Fibroblast of gingiva (primary cell): ENCODE measurements at regions not wholly inside any gene's neighbourhood (a gene's known extent, or its start where the extent isn't known, plus 50 kb on each side); places are given as distances from the start of the nearest gene placed in this dataset.
"Not testable (repeated sequence)": the region's sequence is repeated elsewhere in the genome, so short reads cannot be mapped to it uniquely, and the experiment has no call there.

Experiments used
- DNase-seq: peaks from one replicate; pipeline ENCODE4 v3.0.0-alpha.2; 2011; ENCODE audit warnings: low read depth

- no peak for DNase-seq
Measured at GRCh38 chr5:17690473-17690872, 56.2 kb downstream of the TAF11L14 start.

- DNase-seq = no peak
Measured at GRCh38 chr5:17691762-17692161, 57.5 kb downstream of the TAF11L14 start.

DNA sequence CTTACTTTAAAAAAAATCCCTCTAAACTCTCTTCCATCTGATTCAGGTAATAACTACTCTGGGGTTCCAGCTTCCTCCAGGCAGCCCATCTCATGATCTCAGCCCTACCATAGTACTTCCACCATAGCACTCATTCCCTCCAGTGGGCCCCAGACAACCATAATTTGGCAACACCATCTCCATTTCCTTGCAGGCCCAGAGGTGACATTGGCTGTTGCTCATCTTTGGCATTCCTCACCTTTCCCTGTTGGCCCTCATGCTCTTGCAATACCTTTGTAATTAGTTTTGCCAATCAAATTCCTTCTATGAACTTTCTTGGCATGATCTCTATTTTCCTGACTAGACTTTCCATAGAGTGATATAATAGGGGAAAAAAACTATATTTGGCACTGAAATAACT, 60.1 kb downstream of the TAF11L14 start:
- no peak for DNase-seq

DNA sequence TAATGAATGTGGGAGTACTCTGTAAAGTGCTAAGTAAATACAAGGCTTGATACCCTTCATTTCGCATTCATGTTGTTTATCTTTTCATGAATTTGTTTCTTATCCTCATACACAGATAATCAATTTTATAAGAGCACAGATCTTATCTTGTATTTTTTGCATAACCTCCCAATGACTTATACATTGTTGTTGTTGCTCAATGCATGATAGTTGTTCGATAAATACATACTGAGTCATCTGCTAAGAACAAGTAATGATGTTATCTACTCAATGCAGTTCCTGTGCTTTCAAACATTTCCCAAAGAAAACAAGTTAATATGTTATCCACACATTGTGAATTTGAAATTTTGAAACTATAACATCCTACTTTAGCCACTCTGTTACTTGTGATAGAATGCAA, 60.7 kb downstream of the TAF11L14 start:
- no peak for DNase-seq

DNA sequence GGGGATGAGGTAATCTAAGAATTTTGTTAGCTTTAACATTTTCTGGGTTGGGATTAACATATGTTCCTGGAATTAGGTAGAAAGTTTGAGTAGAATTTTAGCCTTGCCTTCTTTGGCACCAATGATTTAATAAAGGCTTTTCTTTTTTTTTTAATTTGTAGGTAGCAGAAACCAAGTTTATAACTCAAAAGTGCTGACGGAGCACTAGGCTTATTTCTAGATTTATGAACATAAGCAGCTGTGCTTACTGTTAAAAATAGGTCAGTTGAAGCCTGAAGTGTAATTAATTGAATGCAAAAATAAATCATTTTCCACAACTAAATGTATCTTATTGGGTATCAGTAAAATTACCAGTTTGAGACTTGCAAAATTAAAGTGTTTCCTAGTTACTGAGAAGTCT, 62.4 kb downstream of the TAF11L14 start:
- DNase-seq = no peak

- DNase-seq = no peak
Measured at GRCh38 chr5:17697671-17698070, 63.4 kb downstream of the TAF11L14 start.

GRCh38 chr5:17709011-17709710, 74.9 kb downstream of the TAF11L14 start:
- DNase-seq = no peak

GRCh38 chr5:17713301-17713700, 79.0 kb downstream of the TAF11L14 start:
- DNase-seq = no peak

- DNase-seq = no peak
Measured at GRCh38 chr5:17714186-17714585, 79.9 kb downstream of the TAF11L14 start.

DNA sequence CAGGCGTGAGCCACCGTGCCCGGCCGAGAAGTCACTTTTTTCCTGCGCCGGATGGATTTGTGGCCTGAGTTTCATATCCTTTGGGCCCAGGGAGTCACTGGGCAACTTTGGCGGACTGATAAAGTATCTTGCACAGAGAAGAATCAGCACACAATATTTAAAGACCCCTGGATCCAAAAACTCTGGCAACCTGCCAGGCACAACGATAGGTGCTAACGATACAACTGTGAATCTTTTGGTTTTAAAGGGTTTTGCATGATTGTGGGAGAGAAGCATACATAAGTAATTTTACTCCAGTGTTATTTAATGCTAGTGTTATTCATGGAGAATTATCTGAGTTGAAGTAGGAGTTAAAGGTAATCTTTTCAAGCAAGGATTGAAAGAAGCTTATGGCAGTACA, 85.3 kb downstream of the TAF11L14 start:
- no peak for DNase-seq

- no peak for DNase-seq
Measured at GRCh38 chr5:17720071-17720470, 85.8 kb downstream of the TAF11L14 start.

DNA sequence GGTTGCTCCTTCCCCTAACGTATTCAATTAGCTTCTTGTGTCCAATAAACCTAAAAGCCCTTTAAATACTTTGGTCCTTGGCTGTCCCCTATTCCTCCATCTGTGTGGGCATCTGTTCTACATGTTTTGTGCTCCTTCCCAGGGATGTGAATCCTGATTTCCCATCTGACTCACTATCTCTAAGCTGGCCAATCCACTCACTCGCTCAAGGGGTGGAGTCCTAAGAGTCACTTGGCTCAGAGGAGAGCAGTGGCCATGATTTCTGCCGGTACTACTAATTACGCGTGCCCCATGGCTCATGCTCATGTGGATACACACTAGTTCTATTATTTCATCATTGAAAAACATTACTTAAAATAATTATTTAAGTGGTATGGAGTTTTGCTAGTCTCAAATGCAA, 89.6 kb downstream of the TAF11L14 start:
- DNase-seq = no peak

DNA sequence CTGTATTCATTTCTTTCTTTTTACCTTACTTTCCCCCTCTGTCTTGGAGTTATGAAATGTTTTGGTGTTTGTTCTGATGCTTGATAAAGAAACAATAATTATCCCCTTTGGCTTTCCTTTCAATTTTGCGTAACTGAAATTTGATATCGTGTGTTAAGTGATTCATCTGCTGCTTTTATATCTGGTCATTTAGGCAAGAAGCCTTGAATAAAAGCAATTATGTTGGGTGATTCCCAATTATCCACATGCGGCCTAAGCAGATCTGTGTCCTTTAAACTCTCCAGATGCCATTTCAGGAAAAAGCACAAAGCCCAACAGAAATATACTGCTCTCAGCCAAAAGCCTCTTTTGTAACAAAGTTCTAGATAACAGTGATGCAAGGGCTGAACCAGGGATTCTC, 92.8 kb downstream of the TAF11L14 start:
- DNase-seq = peak; percentile 46

DNA sequence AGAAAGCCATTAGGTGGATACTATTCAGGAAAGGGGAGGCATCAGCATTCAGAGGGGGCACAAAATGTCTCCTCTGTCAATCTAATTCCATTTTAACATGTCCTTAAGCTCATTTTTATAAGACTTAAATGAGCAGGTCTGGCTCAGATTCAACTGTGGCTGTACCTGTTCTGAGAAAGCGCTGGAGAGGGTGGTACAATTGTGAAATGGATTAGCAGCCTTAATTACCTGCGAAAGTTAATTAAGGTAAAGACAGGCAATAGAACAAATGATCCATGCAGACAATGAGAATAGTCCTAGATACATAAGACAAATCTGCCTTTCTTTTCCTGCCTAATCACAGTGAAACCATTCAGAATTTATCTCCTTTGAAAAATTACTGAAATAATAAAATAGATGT, 96.2 kb downstream of the TAF11L14 start:
- no peak for DNase-seq

- no peak for DNase-seq
Measured at GRCh38 chr5:17732351-17732923, 98.2 kb downstream of the TAF11L14 start.

- DNase-seq = no peak
Measured at GRCh38 chr5:17734011-17734410, 99.8 kb downstream of the TAF11L14 start.

GRCh38 chr5:17735761-17736160, 101.5 kb downstream of the TAF11L14 start:
- no peak for DNase-seq

DNA sequence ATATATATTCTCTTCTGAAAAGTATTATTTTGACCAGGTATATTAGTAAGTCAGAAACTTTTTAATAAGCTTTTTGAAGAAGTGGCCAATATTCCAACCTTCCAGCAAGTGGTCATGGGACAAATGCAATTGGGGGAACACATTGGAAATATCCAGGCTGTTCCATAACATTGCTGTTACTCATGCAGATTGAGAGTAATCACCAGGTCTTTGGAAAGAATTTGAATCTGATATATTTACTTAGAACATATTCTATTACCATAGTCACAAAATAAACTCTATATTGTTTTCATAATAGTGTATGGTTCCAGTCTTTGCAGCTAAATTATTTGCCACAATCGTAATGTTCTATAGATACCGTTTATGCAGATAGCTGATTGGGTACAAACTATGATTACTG, 102.8 kb downstream of the TAF11L14 start:
- peak; percentile 38 for DNase-seq

DNA sequence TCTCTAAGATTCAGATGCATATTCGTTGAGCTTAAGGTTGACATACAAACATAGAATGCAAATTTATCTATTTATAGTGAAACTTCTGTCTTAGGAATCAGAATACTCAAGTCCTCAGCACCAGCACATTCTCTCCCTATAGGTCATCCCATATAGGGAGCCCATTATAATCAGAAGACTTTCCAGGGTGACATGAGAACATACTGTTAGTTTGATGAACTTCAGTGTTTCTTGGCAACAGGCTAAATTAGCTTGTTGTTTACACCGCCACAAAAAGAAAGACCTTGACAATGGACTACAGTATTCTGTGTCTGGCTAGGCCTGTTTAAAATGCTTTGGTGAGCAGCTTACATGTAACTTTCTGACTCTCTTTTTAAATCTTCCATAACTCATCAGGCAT, 104.2 kb downstream of the TAF11L14 start:
- no peak for DNase-seq

DNA sequence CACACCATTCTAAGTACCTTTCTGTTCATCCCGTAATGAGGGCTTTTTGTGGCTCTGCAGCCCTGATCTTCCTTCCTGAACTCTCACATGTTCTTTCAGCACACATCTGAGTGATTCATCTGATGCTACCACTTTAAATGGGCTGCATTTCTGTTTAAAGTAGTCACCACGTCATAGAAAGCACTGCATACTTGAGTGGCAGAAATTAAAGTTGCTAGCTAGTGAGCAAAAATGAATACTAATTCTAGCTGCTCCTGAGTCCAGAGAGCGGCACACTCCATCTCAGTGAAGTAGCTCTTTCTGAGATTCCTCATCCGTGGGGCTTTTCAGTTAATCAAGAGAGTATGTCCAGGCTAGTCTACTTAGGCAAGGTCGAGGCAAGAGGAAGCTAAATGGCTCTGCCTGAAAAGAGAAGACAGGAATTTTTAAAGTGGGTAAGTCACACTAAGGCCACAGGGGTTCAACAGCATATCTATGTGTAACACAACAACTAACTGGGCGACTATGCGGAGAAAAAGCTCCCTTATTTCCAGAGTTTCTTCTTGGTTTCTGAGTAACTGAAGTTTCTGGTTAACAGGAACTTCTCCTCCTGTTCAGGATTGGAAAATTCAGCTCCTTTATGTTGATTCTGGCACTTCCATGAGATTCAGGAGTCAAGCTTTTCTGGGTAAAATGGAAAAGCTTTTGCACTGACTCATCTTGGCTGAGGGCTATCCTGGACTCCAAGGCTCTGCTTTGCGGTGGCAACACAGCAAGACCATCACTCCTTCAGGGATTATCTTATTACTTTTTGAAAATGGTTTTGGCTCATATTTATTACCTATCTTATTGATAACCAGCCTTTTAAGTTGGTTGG, 109.5 kb downstream of the TAF11L14 start:
- DNase-seq = peak; percentile 32

GRCh38 chr5:17748201-17748600, 113.9 kb downstream of the TAF11L14 start:
- DNase-seq = no peak

DNA sequence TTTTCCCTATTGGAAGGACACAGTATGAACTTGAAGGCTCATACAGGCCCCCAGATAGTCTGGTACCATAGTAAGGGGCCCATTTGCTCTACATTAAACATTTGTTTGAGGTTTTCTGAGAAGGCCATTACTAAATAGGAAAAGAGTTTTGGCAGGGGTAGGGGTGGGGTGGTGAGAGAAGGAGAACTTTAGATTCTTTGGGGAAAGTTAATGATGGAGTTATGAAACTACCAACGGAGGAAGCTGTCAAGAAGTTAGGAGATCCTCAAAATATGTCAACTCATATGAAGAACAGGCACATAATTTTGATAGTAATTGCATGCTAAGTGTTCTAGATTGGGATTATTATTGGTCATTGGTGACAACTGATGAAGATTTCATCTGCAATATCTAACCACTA, 114.7 kb downstream of the TAF11L14 start:
- no peak for DNase-seq

DNA sequence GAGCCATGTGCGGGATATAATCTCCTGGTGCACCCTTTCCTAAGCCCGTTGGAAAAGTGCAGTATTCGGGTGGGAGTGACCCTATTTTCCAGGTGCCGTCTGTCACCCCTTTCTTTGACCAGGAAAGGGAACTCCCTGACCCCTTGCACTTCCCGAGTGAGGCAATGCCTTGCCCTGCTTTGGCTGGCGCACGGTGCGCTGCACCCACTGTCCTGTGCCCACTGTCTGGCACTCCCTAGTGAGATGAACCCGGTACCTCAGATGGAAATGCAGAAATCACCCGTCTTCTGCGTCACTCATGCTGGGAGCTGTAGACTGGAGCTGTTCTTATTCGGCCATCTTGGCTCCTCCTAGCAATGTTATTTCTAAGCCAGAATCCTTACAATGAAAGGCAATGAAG, 121.1 kb downstream of the TAF11L14 start:
- not testable (repeated sequence) for DNase-seq
